Left ventricle myocardium inferior (tissue), 1 donor: ENCODE measurements at regions not wholly inside any gene's neighbourhood (a gene's known extent, or its start where the extent isn't known, plus 50 kb on each side); places are given as distances from the start of the nearest gene placed in this dataset.

ENCODE experiments used
- DNase-seq: peaks from one replicate; pipeline ENCODE4 v3.0.0-alpha.2; 2020
- H3K27ac ChIP-seq: fragments of 200-600 bp; replicated peaks from 2 replicates; pipeline ENCODE4 v1.8.0; 2021
- H3K27me3 ChIP-seq: fragments of 200-600 bp; 2 replicates; pipeline ENCODE4 v1.8.0; 2021; ENCODE audit warnings: low read depth
- H3K36me3 ChIP-seq: fragments of 200-600 bp; 2 replicates; pipeline ENCODE4 v1.8.0; 2021
- H3K4me1 ChIP-seq: fragments of 200-600 bp; 2 replicates; pipeline ENCODE4 v1.8.0; 2021
- H3K4me3 ChIP-seq: fragments of 200-600 bp; 2 replicates; pipeline ENCODE4 v1.8.0; 2021; ENCODE audit warnings: mild to moderate bottlenecking, moderate library complexity
- H3K9me3 ChIP-seq: fragments of 200-600 bp; replicated peaks from 2 replicates; pipeline ENCODE4 v1.8.0; 2021
- CTCF ChIP-seq: fragments of 200-600 bp; IDR thresholded peaks from 2 replicates; pipeline ENCODE4 v1.8.0; 2021; ENCODE audit warnings: antibody characterized with exemption, mild to moderate bottlenecking, borderline replicate concordance
- intact Hi-C: fragments of 100-400 bp; cut with micrococcal nuclease; formaldehyde crosslinking; loops from one replicate; pipeline ENCODE4 v1.11.0; 2022
- donor health status: DM: no; HTN: yes; CAD: no; lungs with severe emphysema.

GRCh38 chr13:36551445-36551844 lies 119.2 kb downstream of the CCNA1 start:
- DNase-seq = no peak
- Histone ChIP-seq H3K27ac (no peak overlapping the region), H3K27me3 (no peaks in the 10 kb centered on the region), H3K4me1 (peaks cover 26% of the 10 kb centered on the region), H3K36me3 (no peaks in the 10 kb centered on the region), H3K9me3 (no peaks in the 10 kb centered on the region), H3K4me3 (no peak overlapping the region)
- no peak for TF ChIP-seq CTCF
- intact Hi-C loops = no loop called here

GRCh38 chr13:36552334-36552733 lies 120.0 kb downstream of the CCNA1 start:
- Histone ChIP-seq H3K27me3 (no peaks in the 10 kb centered on the region), H3K27ac (no peak overlapping the region), H3K36me3 (no peaks in the 10 kb centered on the region), H3K4me1 (peaks cover 26% of the 10 kb centered on the region), H3K4me3 (no peak overlapping the region), H3K9me3 (no peaks in the 10 kb centered on the region)
- no peak for DNase-seq
- intact Hi-C loops = no loop called here
- no peak for TF ChIP-seq CTCF

- Histone ChIP-seq H3K9me3 (no peaks in the 10 kb centered on the region), H3K27ac (no peak overlapping the region), H3K27me3 (no peaks in the 10 kb centered on the region), H3K36me3 (no peaks in the 10 kb centered on the region), H3K4me1 (peaks cover 16% of the 10 kb centered on the region), H3K4me3 (no peak overlapping the region)
- no peak for TF ChIP-seq CTCF
- intact Hi-C loops = no loop called here
- no peak for DNase-seq
Observed at GRCh38 chr13:36553491-36553890, 120.3 kb upstream of the SERTM1 start.

- intact Hi-C loops = no loop called here
- no peak for TF ChIP-seq CTCF
- Histone ChIP-seq H3K36me3 (no peaks in the 10 kb centered on the region), H3K4me3 (no peak overlapping the region), H3K9me3 (no peaks in the 10 kb centered on the region), H3K27me3 (no peaks in the 10 kb centered on the region), H3K27ac (no peak overlapping the region), H3K4me1 (no peaks in the 10 kb centered on the region)
- DNase-seq = no peak
Observed at GRCh38 chr13:36555151-36555986, 118.5 kb upstream of the SERTM1 start.

- intact Hi-C loops = no loop called here
- TF ChIP-seq CTCF = no peak
- Histone ChIP-seq H3K4me3 (no peak overlapping the region), H3K36me3 (no peaks in the 10 kb centered on the region), H3K4me1 (no peaks in the 10 kb centered on the region), H3K27ac (no peak overlapping the region), H3K27me3 (no peaks in the 10 kb centered on the region), H3K9me3 (no peaks in the 10 kb centered on the region)
- DNase-seq = no peak
Observed at GRCh38 chr13:36559375-36559774, 114.4 kb upstream of the SERTM1 start.
